Endothelial cell of umbilical vein (primary cell): ENCODE measurements at regions not wholly inside any gene's neighbourhood (a gene's known extent, or its start where the extent isn't known, plus 50 kb on each side); places are given as distances from the start of the nearest gene placed in this dataset.

Experiments
- BruUV-seq: library from RNA; stranded (reverse); fragments of 400-500 nt; replicated peaks from 2 replicates; lab custom pipeline; 2021; lab: Mats Ljungman, UMichigan
- CTCF ChIA-PET: fragments of 300-600, 350-600 bp; sonication (Branson Sonifier 250); formaldehyde crosslinking; loops from one replicate; lab custom pipeline; 2021; ENCODE audit warnings: antibody characterized with exemption, inconsistent platforms; lab: Charles Lee
- POLR2A ChIA-PET: fragments of 300-600, 350-600 bp; sonication (Branson Sonifier 250); formaldehyde crosslinking; loops from one replicate; lab custom pipeline; 2021; ENCODE audit warnings: antibody characterized with exemption, inconsistent platforms; lab: Charles Lee
- DNase-seq: peaks from one replicate; pipeline ENCODE4 v3.0.0-alpha.2; 2011; ENCODE audit warnings: low read depth, low spot score
- FAIRE-seq: peaks from 2 replicates; lab custom pipeline; 2011; peaks lifted over from hg19 to GRCh38; lab: Jason Lieb, UNC
- H2AFZ ChIP-seq: 2 replicates; pipeline ENCODE4 v1.6.0; 2012; ENCODE audit warnings: low read depth, low read length, control low read depth, inconsistent platforms
- H3K27ac ChIP-seq: 2 replicates; pipeline ENCODE4 v1.5.1; 2011; ENCODE audit warnings: low read depth, mild to moderate bottlenecking, control low read depth, low read length, moderate library complexity; ENCODE audit not compliant: insufficient read depth
- H3K27me3 ChIP-seq, 2 experiments: 2 replicates each; pipeline versions ENCODE4 v1.6.0 to v1.6.1; 2011; ENCODE audit warnings: low read length in 2 of 2, mixed read lengths in 1 of 2; ENCODE audit not compliant: control insufficient read depth in 2 of 2, insufficient read depth in 2 of 2
- H3K36me3 ChIP-seq, 2 experiments: 2 replicates in 1 of 2; 3 replicates in 1 of 2; pipeline ENCODE4 v1.5.1; 2011; ENCODE audit warnings: low read length in 2 of 2, mild to moderate bottlenecking in 1 of 2, moderate library complexity in 1 of 2; ENCODE audit not compliant: control insufficient read depth in 2 of 2, insufficient read depth in 2 of 2; ENCODE audit errors: extremely low read depth in 1 of 2
- H3K4me1 ChIP-seq: 3 replicates; pipeline ENCODE4 v1.5.1; 2011; ENCODE audit warnings: mild to moderate bottlenecking, low read length; ENCODE audit not compliant: control insufficient read depth, insufficient read depth; ENCODE audit errors: extremely low read depth
- H3K4me2 ChIP-seq: 2 replicates; pipeline ENCODE4 v1.6.1; 2011; ENCODE audit warnings: low read length, control low read depth, mixed read lengths; ENCODE audit not compliant: insufficient read depth
- H3K4me3 ChIP-seq, 3 experiments: fragments of 200-600 bp in 1 of 3; sonication (generic), shearing (Covaris generic) in 1 of 3; replicated peaks in 1 of 3; 2 replicates each; pipeline ENCODE4 v1.5.1; 2011 to 2016; ENCODE audit warnings: control low read depth in 3 of 3, low read length in 3 of 3, mild to moderate bottlenecking in 2 of 3, inconsistent platforms in 1 of 3, low read depth in 1 of 3, moderate library complexity in 1 of 3; ENCODE audit not compliant: insufficient read depth in 1 of 3
- H3K79me2 ChIP-seq: 2 replicates; pipeline ENCODE4 v1.6.0; 2012; ENCODE audit warnings: low read length, inconsistent platforms; ENCODE audit not compliant: control insufficient read depth, insufficient read depth
- H3K9ac ChIP-seq: replicated peaks from 2 replicates; pipeline ENCODE3; 2011; ENCODE audit warnings: low read length, control low read depth; ENCODE audit not compliant: insufficient read depth; ENCODE audit errors: extremely low read depth
- H3K9me1 ChIP-seq: replicated peaks from 3 replicates; pipeline ENCODE4 v1.6.0; 2011; ENCODE audit warnings: mild to moderate bottlenecking, low read length; ENCODE audit not compliant: control insufficient read depth, insufficient read depth; ENCODE audit errors: extremely low read depth
- H3K9me3 ChIP-seq: replicated peaks from 2 replicates; pipeline ENCODE4 v1.5.1; 2012; ENCODE audit warnings: low read length, inconsistent platforms; ENCODE audit not compliant: control insufficient read depth, insufficient read depth
- H4K20me1 ChIP-seq: replicated peaks from 2 replicates; pipeline ENCODE3; 2011; ENCODE audit warnings: mild to moderate bottlenecking, low read length; ENCODE audit not compliant: control insufficient read depth, insufficient read depth; ENCODE audit errors: extremely low read depth
- EZH2 ChIP-seq: IDR thresholded peaks from 2 replicates; pipeline ENCODE4 v1.6.1; 2012; ENCODE audit warnings: borderline replicate concordance, low read depth, mild to moderate bottlenecking, moderate library complexity, low read length, inconsistent platforms; ENCODE audit not compliant: severe bottlenecking
- FOS ChIP-seq: IDR thresholded peaks from 2 replicates; pipeline ENCODE4 v1.6.1; 2011; ENCODE audit warnings: mild to moderate bottlenecking, low read length, moderate library complexity, borderline replicate concordance; ENCODE audit not compliant: insufficient read depth
- MYC ChIP-seq: IDR thresholded peaks from one replicate; pipeline ENCODE4 v1.6.1; 2011; ENCODE audit warnings: mild to moderate bottlenecking, low read depth, low read length
- POLR2A ChIP-seq: IDR thresholded peaks from 2 replicates; pipeline ENCODE4 v1.6.1; 2012; ENCODE audit warnings: low read depth, mild to moderate bottlenecking, control low read depth, low read length
- POLR2AphosphoS5 ChIP-seq: IDR thresholded peaks from 2 replicates; pipeline ENCODE4 v1.6.1; 2012; ENCODE audit warnings: low read depth, mild to moderate bottlenecking, control low read depth, low read length, moderate library complexity; ENCODE audit not compliant: insufficient read depth
- dilution Hi-C: fragments of 300-500 bp; cut with MboI; formaldehyde crosslinking; loops from one replicate; pipeline ENCODE4 v1.15.0; 2019; ENCODE audit warnings: low sequenced_read_pairs; ENCODE audit not compliant: extremely low pct_ligation_motif_present
- intact Hi-C: fragments of 100-400 bp; cut with micrococcal nuclease; formaldehyde crosslinking; loops from one replicate; pipeline ENCODE4 v1.10.0; 2022
- TF ChIP-seq, protein P1 (sequence below): IDR thresholded peaks from 2 replicates; pipeline ENCODE4 v1.6.1; 2011; ENCODE audit not compliant: insufficient read depth, insufficient read length
- TF ChIP-seq, protein P2 (sequence below), 2 donors: IDR thresholded peaks; 1 replicate in 1 of 2; 2 replicates in 1 of 2; pipeline ENCODE4 v1.5.1; 2011; ENCODE audit warnings: low read length in 2 of 2, mild to moderate bottlenecking in 2 of 2, moderate library complexity in 2 of 2, control low read depth in 1 of 2, inconsistent platforms in 1 of 2, low read depth in 1 of 2; ENCODE audit not compliant: insufficient read depth in 1 of 2; ENCODE audit errors: extremely low read depth in 1 of 2

DNA sequence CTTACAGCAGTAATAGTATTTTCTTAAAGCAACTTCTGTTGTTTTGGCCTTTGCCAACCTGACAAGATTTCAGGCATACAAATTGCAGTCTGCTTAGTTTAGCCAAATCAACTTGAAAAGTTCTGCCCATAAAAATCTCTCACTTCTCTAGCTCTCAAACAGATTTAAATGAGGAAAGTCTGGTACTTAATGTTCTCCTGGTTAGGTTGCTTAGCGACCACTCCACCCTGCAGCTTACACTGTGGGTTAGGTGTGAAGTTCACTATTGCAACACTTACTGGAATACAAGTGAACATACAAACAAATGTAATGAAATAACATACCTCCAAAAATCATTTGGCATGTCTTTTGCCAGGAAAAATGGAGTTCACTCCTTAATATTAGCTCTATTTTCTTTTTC is 178.7 kb upstream of the PCDH9 start:
- Histone ChIP-seq H3K4me3 (no peak overlapping the region), H3K9ac (no peak overlapping the region), H3K9me3 (no peaks in the 10 kb centered on the region), H2AFZ (no peak overlapping the region), H4K20me1 (no peaks in the 10 kb centered on the region), H3K79me2 (no peaks in the 10 kb centered on the region), H3K4me2 (no peak overlapping the region), H3K9me1 (no peaks in the 10 kb centered on the region), H3K36me3 (no peaks in the 10 kb centered on the region), H3K27me3 (no peaks in the 10 kb centered on the region), H3K27ac (no peak overlapping the region), H3K4me1 (no peaks in the 10 kb centered on the region)
- dilution Hi-C loops, result no loop called here
- no peak for FAIRE-seq
- ChIA-PET CTCF (no interaction called here), POLR2A (no interaction called here)
- no TSS peak for BruUV-seq
- DNase-seq, result no peak
- intact Hi-C loops, result no loop called here
- no peak for TF ChIP-seq MYC
- no peak for TF ChIP-seq POLR2A
- no peak for TF ChIP-seq FOS
- TF ChIP-seq, protein P1, sequence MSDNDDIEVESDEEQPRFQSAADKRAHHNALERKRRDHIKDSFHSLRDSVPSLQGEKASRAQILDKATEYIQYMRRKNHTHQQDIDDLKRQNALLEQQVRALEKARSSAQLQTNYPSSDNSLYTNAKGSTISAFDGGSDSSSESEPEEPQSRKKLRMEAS, result no peak
- no peak for TF ChIP-seq POLR2AphosphoS5
- no peak for TF ChIP-seq EZH2
- TF ChIP-seq, protein P2, sequence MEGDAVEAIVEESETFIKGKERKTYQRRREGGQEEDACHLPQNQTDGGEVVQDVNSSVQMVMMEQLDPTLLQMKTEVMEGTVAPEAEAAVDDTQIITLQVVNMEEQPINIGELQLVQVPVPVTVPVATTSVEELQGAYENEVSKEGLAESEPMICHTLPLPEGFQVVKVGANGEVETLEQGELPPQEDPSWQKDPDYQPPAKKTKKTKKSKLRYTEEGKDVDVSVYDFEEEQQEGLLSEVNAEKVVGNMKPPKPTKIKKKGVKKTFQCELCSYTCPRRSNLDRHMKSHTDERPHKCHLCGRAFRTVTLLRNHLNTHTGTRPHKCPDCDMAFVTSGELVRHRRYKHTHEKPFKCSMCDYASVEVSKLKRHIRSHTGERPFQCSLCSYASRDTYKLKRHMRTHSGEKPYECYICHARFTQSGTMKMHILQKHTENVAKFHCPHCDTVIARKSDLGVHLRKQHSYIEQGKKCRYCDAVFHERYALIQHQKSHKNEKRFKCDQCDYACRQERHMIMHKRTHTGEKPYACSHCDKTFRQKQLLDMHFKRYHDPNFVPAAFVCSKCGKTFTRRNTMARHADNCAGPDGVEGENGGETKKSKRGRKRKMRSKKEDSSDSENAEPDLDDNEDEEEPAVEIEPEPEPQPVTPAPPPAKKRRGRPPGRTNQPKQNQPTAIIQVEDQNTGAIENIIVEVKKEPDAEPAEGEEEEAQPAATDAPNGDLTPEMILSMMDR (IDR thresholded peaks at IDR 0.05; ENCODE audit: extremely low read depth in 1 of 2, insufficient read depth in 1 of 2, low read depth in 1 of 2, low read length in 2 of 2), result no peak

DNA sequence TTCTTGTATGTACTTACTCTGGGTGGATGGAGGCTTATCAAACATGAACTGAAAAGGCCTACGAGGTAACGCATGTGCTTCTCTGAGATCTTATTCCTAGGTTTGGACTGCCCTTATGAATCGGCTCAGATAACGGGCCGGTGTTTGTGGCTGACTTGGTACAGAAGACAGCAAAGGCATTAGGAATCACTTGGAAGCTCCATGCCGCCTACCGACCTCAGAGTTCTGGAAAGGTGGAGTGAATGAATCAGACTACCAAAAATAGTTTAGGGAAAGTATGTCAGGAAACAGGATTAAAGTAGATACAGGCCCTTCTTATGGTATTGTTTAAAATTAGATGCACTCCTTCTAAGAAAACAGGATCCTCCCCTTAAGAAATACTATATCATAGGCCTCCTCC is 172.4 kb upstream of the PCDH9 start:
- Histone ChIP-seq H3K9me1 (no peaks in the 10 kb centered on the region), H3K27me3 (no peaks in the 10 kb centered on the region), H3K27ac (no peak overlapping the region), H4K20me1 (no peaks in the 10 kb centered on the region), H3K4me1 (no peaks in the 10 kb centered on the region), H3K36me3 (no peaks in the 10 kb centered on the region), H3K9me3 (no peaks in the 10 kb centered on the region), H3K4me3 (no peak overlapping the region), H3K79me2 (no peaks in the 10 kb centered on the region), H2AFZ (no peak overlapping the region), H3K9ac (no peak overlapping the region), H3K4me2 (no peak overlapping the region)
- ChIA-PET POLR2A (no interaction called here), CTCF (no interaction called here)
- DNase-seq (no peak), FAIRE-seq (no peak)
- intact Hi-C loops (no loop called here), dilution Hi-C loops (no loop called here)
- TF ChIP-seq, protein P1, result no peak
- no peak for TF ChIP-seq POLR2AphosphoS5
- no TSS peak for BruUV-seq
